HG02852 (cell line): ENCODE measurements at regions not wholly inside any gene's neighbourhood (a gene's known extent, or its start where the extent isn't known, plus 50 kb on each side); places are given as distances from the start of the nearest gene placed in this dataset.

Experiments
- ATAC-seq: cut with Tn5 transposase; IDR thresholded peaks from one replicate; pipeline ENCODE4 v1.9.1; 2021; ENCODE audit warnings: mild to moderate bottlenecking, moderate library complexity; ENCODE audit not compliant: unreplicated experiment

DNA sequence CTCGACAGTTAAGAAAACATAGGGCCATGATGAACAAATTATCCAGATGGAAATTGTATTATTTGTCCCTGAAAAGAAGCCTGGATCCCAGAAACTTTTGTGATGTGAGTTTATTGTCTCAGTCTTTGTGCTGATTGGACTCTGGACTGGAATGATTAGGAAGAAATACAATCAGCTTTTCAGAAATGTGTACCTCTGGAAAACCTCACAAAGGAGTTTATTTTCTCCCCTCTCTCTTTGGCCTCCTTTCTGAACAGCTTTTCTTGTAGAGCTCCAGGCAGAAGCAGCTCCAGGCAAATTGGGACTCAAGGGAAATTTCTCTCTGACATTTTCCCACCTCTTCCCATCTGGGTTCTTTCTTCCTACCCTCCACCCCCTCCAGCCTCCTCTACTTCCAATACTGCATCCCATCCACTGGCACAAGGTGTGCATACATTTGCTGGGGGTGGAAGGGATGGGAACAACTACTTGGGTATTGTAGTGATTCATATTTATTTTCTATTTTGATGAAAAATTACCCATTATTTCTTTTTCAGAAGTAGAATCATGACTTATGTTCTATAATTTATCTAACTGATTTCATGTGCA, 119.7 kb downstream of the CD47 start:
- ATAC-seq, result no peak

DNA sequence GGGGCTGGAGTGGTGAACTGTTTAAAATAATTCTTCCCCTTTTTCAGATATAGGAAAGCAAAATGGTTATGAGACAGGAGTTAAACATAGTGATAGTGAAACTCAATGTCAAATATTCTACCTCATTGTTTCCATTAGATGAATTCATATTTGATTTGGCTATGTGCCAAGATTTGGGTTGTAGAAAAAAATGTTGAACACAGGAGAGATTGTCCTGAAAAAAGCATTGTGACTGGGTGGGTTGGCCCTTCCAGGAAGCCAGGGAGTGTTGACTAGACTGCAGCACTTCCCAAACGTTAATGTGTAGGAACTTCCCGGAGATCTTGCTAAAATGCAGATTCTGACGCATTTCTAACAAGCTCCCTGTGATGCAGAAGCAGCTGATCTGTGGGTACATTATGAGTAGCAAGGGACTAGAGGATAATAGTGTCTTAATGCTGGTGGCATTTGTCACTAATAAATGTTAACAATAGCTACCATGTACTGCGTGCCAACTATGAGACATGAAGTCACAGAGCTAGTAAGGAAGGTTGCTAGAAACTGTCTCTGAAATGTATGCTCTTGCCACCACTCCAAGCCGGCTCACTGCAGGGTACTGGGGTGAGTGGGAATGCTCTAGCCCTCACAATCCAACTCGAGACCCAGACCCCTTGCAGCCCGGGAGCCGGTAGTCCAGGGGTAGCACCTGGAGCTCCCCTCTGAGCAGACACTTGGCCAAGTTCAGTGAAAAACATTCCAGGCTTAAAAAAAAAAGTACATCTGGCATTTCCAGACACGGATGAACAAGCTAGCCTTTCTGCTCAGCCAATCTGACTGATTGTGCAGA, 120.6 kb downstream of the CD47 start:
- ATAC-seq, result no peak

DNA sequence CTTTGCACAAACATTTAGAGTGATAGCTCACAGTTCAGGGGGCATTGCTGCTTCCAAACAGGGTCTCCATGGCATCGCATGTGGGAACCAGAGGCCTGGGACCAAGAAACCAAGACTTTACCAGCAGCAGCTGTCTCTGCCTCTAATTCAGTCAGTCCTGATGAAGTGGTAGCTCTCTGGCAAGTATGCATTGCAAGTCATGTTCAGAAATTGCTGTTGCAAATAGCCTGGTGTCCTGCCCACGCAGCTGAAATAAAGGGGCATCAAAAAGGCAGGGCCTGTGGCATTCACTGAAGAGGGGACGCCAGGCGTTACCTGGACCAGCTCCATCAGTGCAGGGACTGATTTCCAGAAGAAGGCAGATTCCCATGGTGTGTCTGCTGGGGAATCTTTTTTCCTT, 121.3 kb downstream of the CD47 start:
- no peak for ATAC-seq

DNA sequence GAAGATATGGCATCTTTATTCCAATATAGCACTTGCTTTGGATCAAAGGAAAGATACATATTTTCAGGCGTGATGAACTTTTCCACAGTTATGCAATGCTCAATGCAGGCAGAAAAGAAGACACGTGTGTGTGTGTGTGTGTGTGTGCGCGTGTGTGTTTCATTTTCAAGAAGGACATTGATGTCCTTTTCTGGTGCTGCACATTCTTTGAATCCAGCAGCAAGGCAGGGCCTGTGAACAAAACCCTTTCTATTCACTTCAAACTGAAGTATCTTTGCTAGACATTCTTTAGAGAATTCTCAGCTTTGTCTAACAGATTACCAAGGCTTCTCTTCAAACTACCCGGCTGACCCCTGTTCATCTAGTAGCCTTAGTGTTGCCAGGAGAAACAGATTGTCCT, 124.6 kb downstream of the CD47 start:
- ATAC-seq, result no peak

DNA sequence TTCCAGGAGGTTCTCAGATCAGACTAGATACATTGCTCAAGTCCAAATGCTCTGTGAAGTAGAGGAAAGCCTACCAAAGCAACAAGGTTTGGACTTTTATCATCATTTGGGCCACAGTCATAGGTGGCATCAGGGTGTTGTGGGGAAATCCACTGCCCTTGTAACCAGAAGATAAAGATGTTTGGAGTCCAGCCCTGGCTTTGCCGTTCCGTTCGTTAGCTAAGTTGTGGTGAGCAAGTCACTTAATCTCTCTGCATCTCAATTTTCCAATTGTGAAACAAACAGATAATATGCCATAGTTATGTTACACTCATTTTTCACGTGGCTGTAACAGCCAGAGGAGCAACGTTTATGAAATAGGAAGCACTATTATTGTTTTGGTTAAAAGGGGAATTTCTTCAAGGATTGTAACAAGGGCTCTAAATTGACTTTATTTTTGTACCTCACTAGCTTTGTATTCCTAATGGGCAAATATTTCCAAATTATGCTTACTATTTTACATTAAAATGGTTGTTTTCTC, 125.6 kb downstream of the CD47 start:
- ATAC-seq, result no peak

DNA sequence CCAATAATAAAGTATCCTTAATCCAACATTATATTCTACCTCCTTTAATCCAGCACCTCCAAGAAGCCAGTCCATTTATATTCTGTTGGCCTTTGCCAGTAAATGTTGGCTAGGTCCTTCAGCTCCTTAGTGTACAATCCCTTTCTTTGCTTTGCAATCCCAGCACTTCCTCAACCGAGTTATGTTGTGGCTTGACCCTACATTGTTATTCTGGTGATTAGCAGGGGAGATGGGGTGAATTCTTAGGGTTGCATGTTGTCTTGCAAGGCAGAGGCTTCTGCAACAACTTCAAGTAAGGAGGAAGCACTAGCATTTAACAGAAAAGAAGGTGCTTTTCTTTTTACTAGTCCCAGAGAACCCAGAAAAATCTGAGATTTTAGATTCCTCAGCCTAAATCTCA, 127.2 kb downstream of the CD47 start:
- no peak for ATAC-seq

DNA sequence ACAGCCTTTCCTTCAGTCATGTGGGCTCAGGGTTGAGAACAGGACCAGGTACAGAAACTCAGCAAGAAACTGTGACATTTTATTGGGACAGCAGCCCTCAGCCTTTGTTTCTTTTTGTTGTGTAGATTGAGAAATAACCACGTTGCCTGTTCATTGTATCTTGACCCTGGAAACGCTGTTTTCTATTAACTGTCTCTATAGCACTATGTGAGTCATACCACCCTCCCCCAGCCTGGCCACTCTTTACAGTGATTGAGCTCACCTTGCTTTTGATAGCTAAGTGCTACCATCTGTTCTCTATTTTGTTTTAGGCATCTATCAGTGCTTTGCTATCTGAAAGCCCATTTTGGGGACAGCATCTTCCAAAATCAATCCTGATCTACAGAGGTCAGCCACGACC, 127.9 kb downstream of the CD47 start:
- ATAC-seq, result no peak

DNA sequence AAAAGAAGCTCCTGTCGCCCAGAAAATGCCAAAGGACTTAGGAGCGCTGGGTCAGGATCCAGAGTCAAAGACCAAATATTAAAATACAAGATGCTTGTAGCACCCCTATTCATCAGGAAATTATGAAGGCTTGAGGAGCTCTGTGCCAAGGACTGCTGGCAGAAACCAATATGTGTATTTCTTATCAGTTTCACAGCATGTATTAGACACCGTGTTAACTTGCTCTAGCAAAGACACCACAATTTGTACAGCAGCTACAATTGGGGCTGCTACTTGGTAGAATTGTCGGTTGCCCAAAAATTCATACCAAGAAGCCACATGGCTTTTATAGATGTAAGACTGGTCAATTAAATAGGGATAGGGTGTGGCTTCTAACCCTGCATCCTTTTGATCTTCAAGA, 128.8 kb downstream of the CD47 start:
- no peak for ATAC-seq

DNA sequence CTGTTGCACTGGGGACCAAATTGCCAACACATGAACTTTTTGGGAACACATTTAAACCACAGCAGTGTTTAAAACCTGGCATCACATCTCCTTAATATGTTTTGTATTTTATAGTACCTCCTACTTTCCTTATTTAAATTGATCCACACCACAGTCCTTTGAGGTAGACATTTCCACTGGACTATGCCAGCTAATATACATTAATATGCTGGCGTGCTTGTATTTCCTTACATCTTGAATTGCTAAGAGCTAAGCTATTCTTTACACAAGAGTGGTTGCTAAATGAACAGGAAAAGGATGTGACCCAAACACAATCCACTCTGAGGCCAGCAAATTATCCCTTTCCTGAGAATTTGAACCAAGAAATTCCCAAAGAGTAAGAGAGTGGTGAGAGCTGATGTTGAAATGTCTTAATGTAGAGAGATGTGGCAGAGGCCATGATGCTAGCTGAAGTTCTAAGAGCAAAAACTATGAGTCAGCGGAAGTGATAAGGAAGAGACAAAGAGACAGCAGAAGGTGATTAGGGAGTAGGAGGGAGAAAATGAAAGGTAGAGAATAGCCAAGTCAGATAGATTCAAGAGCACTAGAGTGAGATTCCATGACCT, 131.2 kb downstream of the CD47 start:
- ATAC-seq, result no peak

DNA sequence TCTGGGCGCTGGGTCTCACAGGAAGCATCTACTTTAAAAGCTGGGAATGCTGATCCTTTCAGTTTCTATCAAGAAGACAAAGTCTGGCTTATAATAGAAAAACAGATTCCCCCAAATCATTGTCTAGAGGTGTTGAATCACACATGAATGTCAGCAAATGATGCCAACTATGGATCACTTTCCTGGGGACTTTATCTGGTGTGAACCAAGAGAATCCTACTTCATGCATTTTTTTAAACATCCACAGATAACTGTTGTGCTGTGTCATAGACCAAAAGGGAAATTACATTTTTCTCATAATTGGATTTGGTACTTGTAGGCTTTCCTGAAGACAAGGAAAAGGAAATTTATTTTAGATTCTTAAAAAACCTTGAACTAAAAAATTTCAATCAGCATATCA, 132.7 kb downstream of the CD47 start:
- no peak for ATAC-seq

DNA sequence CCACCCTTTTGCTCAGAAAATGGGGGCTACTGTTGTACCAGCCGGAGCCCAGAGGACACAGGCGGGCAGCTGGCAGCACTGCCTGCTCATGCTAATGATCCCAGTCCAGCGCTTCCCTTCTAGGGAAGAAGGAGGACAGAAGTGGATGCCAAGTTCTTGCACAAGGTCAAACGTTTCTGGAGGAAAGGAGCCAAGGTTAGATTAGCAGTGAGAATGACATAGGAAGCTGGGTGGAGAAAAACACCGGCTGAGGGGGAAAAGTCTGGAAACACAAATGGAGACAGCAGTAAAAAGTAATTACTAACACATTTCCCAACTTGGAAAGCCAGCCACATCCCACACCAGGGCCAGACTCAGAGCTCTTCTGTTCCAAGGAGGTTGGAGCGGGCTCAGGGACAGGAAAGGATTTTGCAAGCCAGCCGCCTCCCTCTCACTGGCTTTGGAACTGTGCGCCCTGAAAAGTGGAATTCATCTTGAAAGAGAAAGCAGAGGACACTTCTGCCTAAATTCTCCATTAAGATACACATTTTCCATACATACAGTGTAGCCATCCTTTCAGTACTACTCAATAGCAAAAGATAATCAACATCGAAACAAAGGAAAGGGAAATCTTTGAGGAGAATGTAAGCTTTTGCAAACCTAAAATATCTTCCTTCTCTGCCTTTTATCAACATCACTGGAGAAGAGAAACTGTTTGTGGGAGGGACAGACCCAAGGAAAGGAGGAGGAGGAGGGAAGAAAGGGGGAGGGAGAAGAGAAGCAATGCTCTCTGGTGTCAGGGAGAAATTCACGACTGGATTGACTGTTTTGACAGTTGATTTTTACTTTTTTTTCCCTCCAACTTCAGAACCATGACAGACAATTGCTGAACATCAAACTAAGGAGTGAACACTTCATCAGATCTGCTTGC, 133.6 kb downstream of the CD47 start:
- ATAC-seq, result no peak

DNA sequence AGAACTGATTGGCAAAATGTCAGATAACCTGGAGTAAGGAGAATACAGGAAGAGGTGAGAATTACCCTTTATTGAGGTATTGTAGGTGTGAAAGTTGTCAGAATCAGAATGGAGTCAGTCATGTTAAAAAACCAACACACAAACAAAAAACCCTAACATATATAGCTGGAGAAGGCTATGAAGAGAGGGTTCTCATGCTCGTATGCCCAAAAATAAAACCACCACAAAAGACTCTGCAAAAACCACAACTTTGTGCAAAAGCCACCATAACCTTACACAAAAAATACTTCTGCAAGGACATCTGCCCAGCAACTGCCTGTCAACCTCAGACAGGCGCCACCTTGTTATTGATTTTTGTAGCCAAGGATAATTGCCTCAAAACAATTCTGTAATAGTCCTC, 136.0 kb downstream of the CD47 start:
- ATAC-seq, result no peak

DNA sequence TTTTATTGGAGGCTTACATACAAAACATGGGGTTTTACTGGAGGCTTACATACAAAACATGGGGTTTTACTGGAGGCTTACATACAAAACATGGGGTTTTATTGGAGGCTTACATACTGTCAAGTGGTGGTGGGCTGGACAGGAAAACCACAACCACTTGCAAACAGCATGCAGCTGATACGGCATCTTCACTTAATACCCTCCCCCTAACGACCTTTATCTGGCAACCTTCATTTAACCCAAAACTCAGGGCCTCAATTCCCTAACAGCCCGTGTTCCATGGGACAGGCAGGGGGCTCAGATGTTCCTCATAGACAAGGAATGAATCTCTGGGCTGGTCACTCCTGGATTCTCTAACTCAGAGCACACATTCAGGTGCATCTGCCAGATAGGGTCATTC, 137.1 kb downstream of the CD47 start:
- ATAC-seq, result no peak

DNA sequence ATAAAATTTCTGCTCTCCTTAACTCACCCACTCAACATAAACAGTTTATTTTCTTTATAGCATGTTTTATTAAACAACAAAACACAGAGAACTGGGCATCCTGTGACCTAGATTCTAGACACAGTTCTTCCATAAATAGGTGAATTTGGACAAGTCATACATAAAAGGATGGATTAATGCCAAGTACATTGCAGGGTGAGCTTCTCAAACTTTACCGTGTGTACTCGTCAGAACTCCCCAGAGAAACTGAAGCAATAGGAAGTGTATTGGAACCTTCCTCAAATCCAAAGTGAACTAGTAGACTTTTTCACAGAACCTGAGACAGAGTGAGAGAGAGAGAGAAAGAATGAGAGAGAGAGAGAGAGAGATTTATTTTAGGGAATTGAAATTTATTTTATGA, 139.7 kb downstream of the CD47 start:
- no peak for ATAC-seq

DNA sequence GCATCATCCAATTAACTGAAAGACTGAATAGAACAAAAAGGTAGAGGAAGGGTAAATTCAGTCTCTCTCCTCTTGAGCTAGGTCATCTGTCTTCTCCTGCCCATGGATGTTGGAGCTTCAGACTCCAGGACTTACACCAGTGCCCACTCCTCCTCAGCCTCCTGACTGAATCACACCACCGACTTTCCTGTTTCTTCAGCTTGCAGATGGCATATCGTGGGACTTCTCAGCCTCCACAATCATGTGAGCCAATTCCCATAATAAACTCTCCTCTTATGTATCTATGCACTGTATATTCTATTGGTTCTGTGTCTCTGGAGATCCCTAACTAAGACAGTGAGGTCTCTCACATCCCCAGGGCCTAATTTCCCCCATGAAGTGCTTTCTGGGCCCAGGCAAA, 140.4 kb downstream of the CD47 start:
- no peak for ATAC-seq

DNA sequence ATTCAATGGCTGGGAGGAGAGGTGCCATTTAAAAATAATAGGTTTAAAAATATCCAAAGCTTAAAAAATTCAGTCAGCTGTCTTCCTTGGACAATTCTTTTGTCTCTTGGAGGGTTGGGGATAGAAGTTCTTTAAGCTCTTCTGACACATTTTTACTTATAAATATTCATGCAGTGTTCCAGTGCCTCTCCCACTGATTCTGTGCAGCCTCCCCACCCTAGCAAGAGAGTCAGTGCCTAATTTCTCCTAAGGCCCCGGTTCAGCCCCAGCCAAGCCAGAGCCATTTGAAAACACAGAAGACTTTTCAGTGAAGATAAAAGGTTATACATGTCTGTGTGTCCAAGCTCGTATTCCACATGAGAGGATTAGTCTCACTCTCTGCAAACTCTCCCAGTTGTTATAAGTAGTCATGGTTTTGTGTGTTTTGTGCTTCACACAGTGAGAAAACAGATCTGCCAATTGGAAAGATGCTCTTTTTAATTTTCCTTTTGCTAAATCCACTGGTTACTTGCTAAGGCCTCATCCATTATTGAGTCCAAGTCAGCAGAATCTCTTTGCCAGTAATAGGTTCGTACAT, 141.3 kb downstream of the CD47 start:
- ATAC-seq, result no peak

DNA sequence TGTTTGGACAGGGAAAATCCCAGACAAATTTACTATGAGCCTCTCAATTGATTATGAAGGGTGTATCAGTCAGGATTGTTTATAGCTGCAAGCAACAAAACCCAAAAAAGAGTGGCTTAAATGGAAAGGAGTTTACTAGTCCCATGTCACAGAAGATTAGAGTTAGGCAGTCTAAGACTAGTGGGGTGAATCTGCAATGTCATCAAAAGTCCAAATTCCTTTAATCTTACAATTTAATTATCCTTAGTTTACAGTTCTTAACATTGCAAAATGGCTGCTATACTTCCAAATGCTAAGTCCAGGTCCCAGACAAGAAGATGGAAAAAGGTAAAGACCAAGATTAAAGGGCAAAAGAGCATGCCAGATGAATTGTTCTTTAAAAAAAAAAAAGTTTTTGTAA, 143.6 kb downstream of the CD47 start:
- ATAC-seq, result no peak

DNA sequence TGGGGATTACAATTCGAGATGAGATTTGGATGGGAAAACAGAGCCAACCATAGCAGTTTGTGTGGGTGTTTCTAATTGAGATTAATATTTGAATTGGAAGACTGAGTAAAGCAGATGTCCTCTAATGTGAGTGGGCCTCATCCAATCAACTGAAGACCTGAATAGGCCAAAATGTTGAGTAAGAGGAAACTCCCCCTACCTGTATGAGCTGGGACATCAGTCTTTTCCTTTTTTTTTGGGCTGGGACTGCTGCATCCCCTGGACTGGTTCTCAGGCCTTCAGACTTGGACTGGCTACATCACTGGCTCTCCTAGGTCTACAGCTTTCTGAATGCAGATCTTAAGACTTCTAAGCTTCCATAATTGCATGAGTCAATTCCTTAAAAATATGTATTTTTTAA, 144.1 kb downstream of the CD47 start:
- ATAC-seq, result no peak

DNA sequence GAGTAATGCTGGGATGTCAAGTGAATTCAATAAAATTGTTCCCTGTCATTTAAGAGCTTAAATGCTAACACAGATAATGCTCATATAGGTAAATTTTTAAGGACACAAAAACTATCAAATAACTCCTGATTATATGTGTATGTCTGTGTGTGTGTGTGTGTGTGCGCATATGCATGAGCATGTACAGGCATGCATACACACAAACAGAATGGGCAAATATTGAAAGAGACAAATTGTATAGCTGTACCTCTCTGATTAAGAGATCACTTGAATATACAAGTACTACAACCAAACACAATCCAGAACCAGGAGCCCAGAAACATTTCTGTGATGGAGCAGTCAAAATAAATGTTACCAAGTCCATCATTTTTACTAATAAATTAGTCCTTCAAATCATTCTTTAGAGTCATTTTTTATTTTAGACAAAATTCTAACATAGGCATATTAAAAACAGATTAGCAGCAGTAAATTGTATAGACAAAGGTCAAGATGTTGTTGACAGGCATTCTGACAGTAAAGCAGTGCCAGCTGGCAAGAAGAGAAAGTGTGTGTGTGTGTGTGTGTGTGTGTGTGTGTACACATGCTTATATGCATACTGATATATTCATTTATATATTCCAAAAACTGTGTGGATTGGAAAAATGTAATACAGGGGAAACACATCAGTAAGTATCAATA, 145.3 kb downstream of the CD47 start:
- ATAC-seq, result no peak

DNA sequence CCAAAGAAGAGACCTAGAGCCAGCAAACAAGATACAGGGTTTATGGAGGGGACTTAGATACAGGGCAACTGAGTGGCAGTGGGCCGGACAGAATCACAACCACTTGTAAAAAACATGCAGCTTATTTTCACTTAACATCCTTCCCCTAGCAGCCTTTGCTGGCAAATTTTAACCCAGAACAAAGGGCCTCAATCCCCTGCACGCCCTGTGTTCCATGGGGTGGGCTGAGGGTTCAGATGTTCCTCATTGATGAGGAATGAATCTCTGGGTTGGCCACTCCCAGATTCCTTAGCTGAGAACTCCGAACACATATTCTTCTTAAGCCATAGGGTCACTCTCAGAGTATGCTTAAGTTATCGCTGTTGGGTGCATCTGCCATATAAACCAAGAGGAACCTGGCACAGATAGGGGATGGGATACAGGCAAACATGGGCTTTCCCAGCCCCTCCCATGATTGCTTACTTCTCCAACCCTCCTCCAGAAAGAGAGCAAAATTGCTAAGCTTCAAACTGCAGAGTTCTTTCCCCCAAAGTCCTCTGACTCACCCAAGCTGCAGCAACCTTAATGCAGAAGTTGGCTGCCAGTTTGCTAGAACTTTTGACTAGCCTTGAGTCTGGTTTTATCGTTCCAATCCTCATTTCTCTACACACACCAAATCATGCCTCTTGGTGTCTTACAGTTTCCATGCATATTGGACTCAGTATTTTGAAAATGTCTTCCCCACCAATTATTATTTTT, 146.9 kb downstream of the CD47 start:
- no peak for ATAC-seq
